CD4-positive, alpha-beta memory T cell (primary cell): ENCODE measurements at regions not wholly inside any gene's neighbourhood (a gene's known extent, or its start where the extent isn't known, plus 50 kb on each side); places are given as distances from the start of the nearest gene placed in this dataset.

ENCODE experiments used
- CTCF ChIA-PET: fragments of 350-600 bp; sonication (Branson Sonifier 250); formaldehyde crosslinking; loops from one replicate; lab custom pipeline; 2021; ENCODE audit warnings: inconsistent platforms; ENCODE audit not compliant: partially characterized antibody; lab: Charles Lee
- POLR2A ChIA-PET: fragments of 350-600 bp; sonication (Branson Sonifier 250); formaldehyde crosslinking; loops from one replicate; lab custom pipeline; 2021; ENCODE audit not compliant: partially characterized antibody; lab: Charles Lee
- DNase-seq, 5 donors: peaks; one replicate each; pipeline versions ENCODE4 v3.0.0 to v3.0.0-alpha.2; 2020 to 2022; ENCODE audit warnings: mixed read lengths in 1 of 5
- H3K27ac ChIP-seq: one replicate; pipeline ENCODE4 v1.7.0; 2013; ENCODE audit warnings: low read depth, low read length
- H3K27me3 ChIP-seq: 2 replicates; pipeline ENCODE4 v1.7.0; 2013; ENCODE audit warnings: mild to moderate bottlenecking, low read length, moderate library complexity; ENCODE audit not compliant: insufficient read depth
- H3K36me3 ChIP-seq: 2 replicates; pipeline ENCODE4 v1.7.0; 2013; ENCODE audit warnings: mild to moderate bottlenecking, low read length, moderate library complexity; ENCODE audit not compliant: insufficient read depth
- H3K4me1 ChIP-seq: 2 replicates; pipeline ENCODE4 v1.7.0; 2013; ENCODE audit warnings: mild to moderate bottlenecking, low read length, moderate library complexity; ENCODE audit not compliant: insufficient read depth
- H3K4me3 ChIP-seq, 2 donors: one replicate each; pipeline ENCODE4 v1.7.0; 2013; ENCODE audit warnings: low read length in 2 of 2, mild to moderate bottlenecking in 1 of 2
- H3K9me3 ChIP-seq, 2 donors: one replicate each; pipeline ENCODE4 v1.7.0; 2013; ENCODE audit warnings: low read length in 2 of 2, control low read depth in 1 of 2; ENCODE audit not compliant: control insufficient read depth in 1 of 2
- H3K27ac Mint-ChIP-seq, 7 donors: one replicate each; pipeline ENCODE4 v1.8.0; 2020 to 2021; ENCODE audit warnings: mixed read lengths in 7 of 7, mild to moderate bottlenecking in 6 of 7, inconsistent platforms in 3 of 7, moderate library complexity in 3 of 7
- H3K27me3 Mint-ChIP-seq, 2 donors: one replicate each; pipeline ENCODE4 v1.8.0; 2020 to 2021; ENCODE audit warnings: mixed read lengths in 2 of 2
- H3K36me3 Mint-ChIP-seq, 2 donors: one replicate each; pipeline ENCODE4 v1.8.0; 2020 to 2021; ENCODE audit warnings: mixed read lengths in 2 of 2, inconsistent platforms in 1 of 2, mild to moderate bottlenecking in 1 of 2
- H3K4me1 Mint-ChIP-seq, 4 donors: one replicate each; pipeline ENCODE4 v1.8.0; 2020 to 2021; ENCODE audit warnings: mixed read lengths in 4 of 4, mild to moderate bottlenecking in 1 of 4
- H3K4me3 Mint-ChIP-seq, 8 donors: one replicate each; pipeline ENCODE4 v1.8.0; 2020 to 2021; ENCODE audit warnings: mixed read lengths in 8 of 8, mild to moderate bottlenecking in 7 of 8, moderate library complexity in 6 of 8, inconsistent platforms in 3 of 8
- H3K9me3 Mint-ChIP-seq, 8 donors: one replicate each; pipeline ENCODE4 v1.8.0; 2020 to 2021; ENCODE audit warnings: mixed read lengths in 8 of 8, mild to moderate bottlenecking in 5 of 8, inconsistent platforms in 3 of 8, moderate library complexity in 1 of 8
- intact Hi-C: fragments of 100-400 bp; cut with micrococcal nuclease; formaldehyde crosslinking; loops from one replicate; pipeline ENCODE4 v1.15.1; 2023

- intact Hi-C loops = no loop called here
- no peak for DNase-seq
- H3K4me1 Mint-ChIP-seq = no peaks in the 10 kb centered on the region
- H3K36me3 Mint-ChIP-seq = no peaks in the 10 kb centered on the region
- H3K36me3 ChIP-seq = no peaks in the 10 kb centered on the region
- H3K27me3 ChIP-seq = no peaks in the 10 kb centered on the region
- peaks cover 0 to 5% (median 0%) of the 10 kb centered on the region in 8 donors for H3K9me3 Mint-ChIP-seq
- H3K4me3 Mint-ChIP-seq = no peak overlapping the region
- no peak overlapping the region for H3K4me3 ChIP-seq
- H3K27ac ChIP-seq = no peak overlapping the region
- ChIA-PET POLR2A (no interaction called here), CTCF (no interaction called here)
- H3K4me1 ChIP-seq = no peaks in the 10 kb centered on the region
- H3K27me3 Mint-ChIP-seq = peaks cover 0 to 2% of the 10 kb centered on the region in 2 donors
- H3K9me3 ChIP-seq = no peaks in the 10 kb centered on the region
- H3K27ac Mint-ChIP-seq = no peak overlapping the region
Measured at GRCh38 chr11:101741479-101742175, 157.8 kb upstream of the TRPC6 start.

GRCh38 chr11:101741061-101741460 lies 157.3 kb upstream of the TRPC6 start:
- Histone ChIP-seq H3K4me3 (no peak overlapping the region), H3K27ac (no peak overlapping the region), H3K36me3 (no peaks in the 10 kb centered on the region), H3K4me1 (no peaks in the 10 kb centered on the region), H3K27me3 (no peaks in the 10 kb centered on the region), H3K9me3 (no peaks in the 10 kb centered on the region)
- no peaks in the 10 kb centered on the region for H3K4me1 Mint-ChIP-seq
- CTCF ChIA-PET = no interaction called here
- no peak for DNase-seq
- peaks cover 0 to 2% of the 10 kb centered on the region in 2 donors for H3K27me3 Mint-ChIP-seq
- no peak overlapping the region for H3K4me3 Mint-ChIP-seq
- H3K36me3 Mint-ChIP-seq = no peaks in the 10 kb centered on the region
- peaks cover 0 to 5% (median 0%) of the 10 kb centered on the region in 8 donors for H3K9me3 Mint-ChIP-seq
- POLR2A ChIA-PET = no interaction called here
- H3K27ac Mint-ChIP-seq = no peak overlapping the region
- intact Hi-C loops = no loop called here

- Mint-ChIP-seq H3K27ac (no peak overlapping the region), H3K4me3 (no peak overlapping the region), H3K27me3 (peaks cover 0 to 2% of the 10 kb centered on the region in 2 donors), H3K9me3 (peaks cover 0 to 4% (median 0%) of the 10 kb centered on the region in 8 donors), H3K36me3 (no peaks in the 10 kb centered on the region), H3K4me1 (no peaks in the 10 kb centered on the region)
- H3K27ac ChIP-seq = no peak overlapping the region
- H3K27me3 ChIP-seq = no peaks in the 10 kb centered on the region
- intact Hi-C loops = no loop called here
- POLR2A ChIA-PET = no interaction called here
- no peak for DNase-seq
- CTCF ChIA-PET = no interaction called here
- no peaks in the 10 kb centered on the region for H3K4me1 ChIP-seq
- no peaks in the 10 kb centered on the region for H3K36me3 ChIP-seq
- H3K4me3 ChIP-seq = no peak overlapping the region
- no peaks in the 10 kb centered on the region for H3K9me3 ChIP-seq
Measured at GRCh38 chr11:101738452-101738851, 154.6 kb upstream of the TRPC6 start.

GRCh38 chr11:101729406-101730078 lies 145.7 kb upstream of the TRPC6 start:
- H3K27ac ChIP-seq = no peak overlapping the region
- CTCF ChIA-PET = no interaction called here
- no peak for DNase-seq
- Mint-ChIP-seq H3K9me3 (no peaks in the 10 kb centered on the region), H3K4me1 (no peaks in the 10 kb centered on the region), H3K4me3 (no peak overlapping the region), H3K27me3 (no peaks in the 10 kb centered on the region), H3K36me3 (no peaks in the 10 kb centered on the region), H3K27ac (no peak overlapping the region)
- H3K27me3 ChIP-seq = no peaks in the 10 kb centered on the region
- POLR2A ChIA-PET = no interaction called here
- H3K4me1 ChIP-seq = no peaks in the 10 kb centered on the region
- no peak overlapping the region for H3K4me3 ChIP-seq
- no peaks in the 10 kb centered on the region for H3K36me3 ChIP-seq
- intact Hi-C loops = no loop called here
- no peaks in the 10 kb centered on the region for H3K9me3 ChIP-seq

GRCh38 chr11:101727451-101727850 lies 143.6 kb upstream of the TRPC6 start:
- no peak for DNase-seq
- Histone ChIP-seq H3K4me3 (no peak overlapping the region), H3K9me3 (no peaks in the 10 kb centered on the region), H3K27ac (no peak overlapping the region), H3K27me3 (no peaks in the 10 kb centered on the region), H3K36me3 (no peaks in the 10 kb centered on the region), H3K4me1 (no peaks in the 10 kb centered on the region)
- H3K4me1 Mint-ChIP-seq = no peaks in the 10 kb centered on the region
- H3K27me3 Mint-ChIP-seq = no peaks in the 10 kb centered on the region
- H3K4me3 Mint-ChIP-seq = no peak overlapping the region
- ChIA-PET CTCF (no interaction called here), POLR2A (no interaction called here)
- no peaks in the 10 kb centered on the region for H3K36me3 Mint-ChIP-seq
- intact Hi-C loops = no loop called here
- H3K27ac Mint-ChIP-seq = no peak overlapping the region
- no peaks in the 10 kb centered on the region for H3K9me3 Mint-ChIP-seq

GRCh38 chr11:101726988-101727387 lies 143.2 kb upstream of the TRPC6 start:
- Mint-ChIP-seq H3K27ac (no peak overlapping the region), H3K9me3 (no peaks in the 10 kb centered on the region), H3K4me3 (no peak overlapping the region), H3K27me3 (no peaks in the 10 kb centered on the region), H3K36me3 (no peaks in the 10 kb centered on the region), H3K4me1 (no peaks in the 10 kb centered on the region)
- no peak for DNase-seq
- Histone ChIP-seq H3K4me1 (no peaks in the 10 kb centered on the region), H3K27ac (no peak overlapping the region), H3K27me3 (no peaks in the 10 kb centered on the region), H3K36me3 (no peaks in the 10 kb centered on the region), H3K4me3 (no peak overlapping the region), H3K9me3 (no peaks in the 10 kb centered on the region)
- intact Hi-C loops = no loop called here
- ChIA-PET POLR2A (no interaction called here), CTCF (no interaction called here)

- POLR2A ChIA-PET = no interaction called here
- Histone ChIP-seq H3K4me3 (no peak overlapping the region), H3K9me3 (no peaks in the 10 kb centered on the region), H3K4me1 (no peaks in the 10 kb centered on the region), H3K36me3 (no peaks in the 10 kb centered on the region), H3K27me3 (no peaks in the 10 kb centered on the region), H3K27ac (no peak overlapping the region)
- Mint-ChIP-seq H3K27ac (no peak overlapping the region), H3K4me1 (no peaks in the 10 kb centered on the region), H3K9me3 (peaks cover 0 to 6% (median 2%) of the 10 kb centered on the region in 8 donors), H3K27me3 (no peaks in the 10 kb centered on the region), H3K36me3 (no peaks in the 10 kb centered on the region), H3K4me3 (no peak overlapping the region)
- intact Hi-C loops = no loop called here
- CTCF ChIA-PET = no interaction called here
- DNase-seq = no peak
Measured at GRCh38 chr11:101723371-101723770, 139.6 kb upstream of the TRPC6 start.
